GM12878 (cell line): ENCODE measurements at regions not wholly inside any gene's neighbourhood (a gene's known extent, or its start where the extent isn't known, plus 50 kb on each side); places are given as distances from the start of the nearest gene placed in this dataset.

Experiments used
- ASH2L ChIP-seq: fragments of 300-600, 200-600 bp; sonication (generic); IDR thresholded peaks from 2 replicates; pipeline ENCODE4 v1.6.1; 2017; ENCODE audit warnings: low read depth, mild to moderate bottlenecking, borderline replicate concordance
- BRCA1 ChIP-seq: IDR thresholded peaks from 2 replicates; pipeline ENCODE4 v1.6.1; 2011; ENCODE audit warnings: low read depth, low read length, improper control_type of control experiment
- EP300 ChIP-seq, 2 experiments: fragments of 150-350 bp in 1 of 2; IDR thresholded peaks; 2 replicates each; pipeline ENCODE4 v1.6.1; 2011 to 2012; ENCODE audit warnings: low read depth in 2 of 2, low read length in 2 of 2, borderline replicate concordance in 1 of 2, improper control_type of control experiment in 1 of 2, inconsistent platforms in 1 of 2; ENCODE audit not compliant: control insufficient read depth in 1 of 2
- FOXK2 ChIP-seq: fragments of 450-650 bp; IDR thresholded peaks from 2 replicates; pipeline ENCODE4 v1.6.1; 2017; ENCODE audit warnings: mild to moderate bottlenecking, moderate library complexity
- MEF2B ChIP-seq: fragments of 450-650 bp; IDR thresholded peaks from 2 replicates; pipeline ENCODE4 v1.6.1; 2018; ENCODE audit warnings: mild to moderate bottlenecking, moderate library complexity; ENCODE audit not compliant: partially characterized antibody, poor library complexity, severe bottlenecking
- NBN ChIP-seq: fragments of 450-650 bp; IDR thresholded peaks from 2 replicates; pipeline ENCODE4 v1.6.1; 2016
- POU2F2 ChIP-seq: IDR thresholded peaks from 3 replicates; pipeline ENCODE4 v1.6.1; 2011; ENCODE audit warnings: low read depth, mild to moderate bottlenecking, low read length, borderline replicate concordance
- RBBP5 ChIP-seq: fragments of 200-600 bp; sonication (generic); conservative IDR thresholded peaks from 2 replicates; pipeline ENCODE4 v1.6.1; 2016
- SMARCA5 ChIP-seq: fragments of 450-650 bp; IDR thresholded peaks from 2 replicates; pipeline ENCODE4 v1.6.1; 2017; ENCODE audit warnings: mild to moderate bottlenecking
- TCF12 ChIP-seq: IDR thresholded peaks from 2 replicates; pipeline ENCODE4 v1.6.1; 2011; ENCODE audit warnings: low read depth, mild to moderate bottlenecking, low read length
- YBX1 ChIP-seq: fragments of 450-650 bp; IDR thresholded peaks from 2 replicates; pipeline ENCODE4 v1.6.1; 2016; ENCODE audit warnings: antibody characterized with exemption
- ZBTB40 ChIP-seq: fragments of 450-650 bp; IDR thresholded peaks from 2 replicates; pipeline ENCODE4 v1.6.1; 2016; ENCODE audit warnings: mild to moderate bottlenecking, moderate library complexity, borderline replicate concordance
- ZNF274 ChIP-seq: IDR thresholded peaks from one replicate; pipeline ENCODE4 v1.8.0; 2011; ENCODE audit not compliant: insufficient read length, insufficient read depth
- TF ChIP-seq, protein P1 (sequence below): IDR thresholded peaks from 2 replicates; pipeline ENCODE4 v1.6.1; 2011; ENCODE audit warnings: low read depth, low read length, improper control_type of control experiment, borderline replicate concordance

DNA sequence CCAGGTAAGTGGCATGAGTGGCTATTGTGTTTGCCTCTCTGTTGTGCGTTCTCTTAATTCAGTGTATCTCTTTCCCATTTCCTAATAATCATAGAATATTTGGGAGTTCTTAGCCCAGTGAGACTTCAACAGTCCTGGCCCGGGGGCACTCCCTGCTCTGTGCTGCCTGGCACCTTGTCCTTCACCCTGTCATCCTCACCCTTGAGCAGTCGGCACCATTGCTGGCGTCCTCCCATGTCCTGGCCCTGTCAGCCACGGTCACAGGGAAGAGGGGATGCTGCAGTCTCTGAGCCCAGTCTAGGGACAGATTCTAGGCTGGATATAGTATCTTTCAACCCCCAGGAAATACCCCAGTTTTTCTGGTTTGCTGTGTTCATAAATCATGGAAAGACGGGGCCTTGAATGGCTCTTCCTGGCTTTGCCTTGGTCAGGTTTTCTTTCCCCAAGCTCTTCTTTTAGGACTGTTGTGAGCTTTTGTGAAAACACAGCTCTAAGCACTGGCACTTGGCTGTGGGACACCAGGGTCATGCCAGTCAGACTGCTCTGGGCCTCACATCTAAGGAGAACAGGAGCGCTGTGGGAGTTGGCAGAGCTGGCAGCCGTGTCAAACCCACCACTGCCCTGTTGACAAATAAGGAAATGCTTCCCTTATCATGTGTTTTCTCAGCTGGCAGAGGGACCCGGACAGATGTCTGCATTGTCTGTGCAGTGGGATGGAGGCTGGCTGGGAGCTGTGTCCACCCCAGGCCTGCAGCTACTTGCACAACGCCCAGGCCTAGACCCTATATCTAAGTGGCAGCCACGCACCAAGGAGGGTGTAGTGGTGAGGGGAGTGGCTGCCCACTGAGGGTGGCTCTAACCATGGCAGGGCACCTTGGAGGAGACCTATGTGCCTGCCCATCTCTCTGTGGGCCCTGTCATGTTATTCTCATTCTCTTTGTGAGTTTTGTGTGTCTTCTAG lies 378.6 kb downstream of the ICE1 start (continued):
- TF ChIP-seq EP300 (IDR thresholded peaks at IDR 0.05; ENCODE audit: borderline replicate concordance in 1 of 2, control insufficient read depth in 1 of 2, low read depth in 2 of 2, low read length in 2 of 2) (no peak), YBX1 (no peak), FOXK2 (no peak), TCF12 (no peak), BRCA1 (no peak), MEF2B (no peak), POU2F2 (no peak), SMARCA5 (no peak), RBBP5 (no peak), ASH2L (no peak), ZBTB40 (no peak), NBN (no peak), ZNF274 (no peak)
- TF ChIP-seq, protein P1, sequence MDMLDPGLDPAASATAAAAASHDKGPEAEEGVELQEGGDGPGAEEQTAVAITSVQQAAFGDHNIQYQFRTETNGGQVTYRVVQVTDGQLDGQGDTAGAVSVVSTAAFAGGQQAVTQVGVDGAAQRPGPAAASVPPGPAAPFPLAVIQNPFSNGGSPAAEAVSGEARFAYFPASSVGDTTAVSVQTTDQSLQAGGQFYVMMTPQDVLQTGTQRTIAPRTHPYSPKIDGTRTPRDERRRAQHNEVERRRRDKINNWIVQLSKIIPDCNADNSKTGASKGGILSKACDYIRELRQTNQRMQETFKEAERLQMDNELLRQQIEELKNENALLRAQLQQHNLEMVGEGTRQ: no peak
- TF ChIP-seq, all 136 proteins: peak for 0
